HUES48 (cell line): ENCODE measurements at regions not wholly inside any gene's neighbourhood (a gene's known extent, or its start where the extent isn't known, plus 50 kb on each side); places are given as distances from the start of the nearest gene placed in this dataset.

Experiments
- H3K27ac ChIP-seq: one replicate; pipeline ENCODE4 v1.7.0; 2013; ENCODE audit warnings: low read depth, low read length, inconsistent platforms
- H3K27me3 ChIP-seq: 2 replicates; pipeline ENCODE4 v1.6.1; 2013; ENCODE audit warnings: mild to moderate bottlenecking, low read length; ENCODE audit not compliant: control insufficient read depth, insufficient read depth
- H3K36me3 ChIP-seq: 2 replicates; pipeline ENCODE4 v1.6.1; 2013; ENCODE audit warnings: low read length; ENCODE audit not compliant: control insufficient read depth, insufficient read depth
- H3K4me1 ChIP-seq: 2 replicates; pipeline ENCODE4 v1.6.1; 2013; ENCODE audit warnings: mild to moderate bottlenecking, low read length; ENCODE audit not compliant: control insufficient read depth, insufficient read depth
- H3K4me3 ChIP-seq: 2 replicates; pipeline ENCODE4 v1.5.1; 2013; ENCODE audit warnings: mild to moderate bottlenecking, low read depth, low read length
- H3K9ac ChIP-seq: 2 replicates; pipeline ENCODE4 v1.6.1; 2013; ENCODE audit warnings: mild to moderate bottlenecking, low read depth, low read length, moderate library complexity
- H3K9me3 ChIP-seq: 2 replicates; pipeline ENCODE4 v1.6.1; 2013; ENCODE audit warnings: low read length; ENCODE audit not compliant: control insufficient read depth, insufficient read depth

GRCh38 chr11:122230385-122230755 is 114.4 kb upstream of the BLID start:
- H3K4me1 ChIP-seq, result peaks cover 14% of the 10 kb centered on the region

DNA sequence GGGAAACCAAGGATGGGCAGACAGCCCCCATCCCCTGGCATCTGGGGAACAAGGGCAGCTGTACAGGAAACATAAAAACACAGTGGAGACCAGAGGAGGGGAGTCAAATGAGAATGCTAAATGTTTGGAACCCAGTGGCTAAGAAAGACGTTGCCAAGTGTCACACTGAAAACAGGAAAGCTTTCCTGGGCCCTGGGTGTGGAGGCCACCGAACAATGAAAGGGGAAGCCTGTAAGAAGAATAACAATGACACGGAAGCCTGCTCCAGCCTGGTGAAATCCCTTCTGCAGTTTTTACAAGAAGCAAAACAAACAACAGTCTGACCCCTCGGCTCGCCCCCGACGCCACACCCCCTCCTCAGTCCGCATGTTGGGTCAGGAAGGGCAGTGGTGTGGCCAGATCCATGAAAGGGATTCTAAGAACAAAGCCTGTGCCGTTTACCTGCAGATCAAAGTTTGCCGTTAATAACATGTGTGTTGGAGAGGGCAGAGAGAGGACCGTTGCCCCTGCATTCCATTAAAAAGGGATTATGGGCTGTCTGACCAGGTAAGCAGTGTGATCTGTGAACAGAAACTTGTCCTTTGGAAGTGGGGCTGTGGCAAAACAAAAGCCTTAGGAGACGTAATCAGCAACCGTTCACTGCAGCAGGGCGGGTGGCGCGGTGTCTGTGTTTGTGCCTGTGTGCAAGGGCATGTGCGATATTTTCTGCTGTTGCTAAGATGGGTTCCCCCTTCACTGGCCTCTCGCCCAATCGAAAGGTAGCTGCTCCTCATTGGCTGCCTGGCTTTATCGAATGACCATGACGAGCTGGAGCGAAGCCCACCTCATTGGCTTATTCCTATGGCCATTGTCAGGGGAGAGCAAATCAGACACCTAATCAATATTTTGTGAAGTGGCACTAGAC is 113.7 kb upstream of the BLID start:
- H3K27ac ChIP-seq, result peak overlapping the region; percentile 67
- no peaks in the 10 kb centered on the region for H3K36me3 ChIP-seq
- peaks cover 14% of the 10 kb centered on the region for H3K4me1 ChIP-seq
- H3K9me3 ChIP-seq, result no peaks in the 10 kb centered on the region
- no peak overlapping the region for H3K9ac ChIP-seq
- H3K27me3 ChIP-seq, result no peaks in the 10 kb centered on the region
- H3K4me3 ChIP-seq, result no peak overlapping the region

More at GRCh38 chr11:122230385-122230755, 114.4 kb upstream of the BLID start:
- Histone ChIP-seq H3K9ac (no peak overlapping the region), H3K36me3 (no peaks in the 10 kb centered on the region), H3K4me3 (no peak overlapping the region), H3K27me3 (no peaks in the 10 kb centered on the region), H3K27ac (no peak overlapping the region), H3K9me3 (no peaks in the 10 kb centered on the region)

DNA sequence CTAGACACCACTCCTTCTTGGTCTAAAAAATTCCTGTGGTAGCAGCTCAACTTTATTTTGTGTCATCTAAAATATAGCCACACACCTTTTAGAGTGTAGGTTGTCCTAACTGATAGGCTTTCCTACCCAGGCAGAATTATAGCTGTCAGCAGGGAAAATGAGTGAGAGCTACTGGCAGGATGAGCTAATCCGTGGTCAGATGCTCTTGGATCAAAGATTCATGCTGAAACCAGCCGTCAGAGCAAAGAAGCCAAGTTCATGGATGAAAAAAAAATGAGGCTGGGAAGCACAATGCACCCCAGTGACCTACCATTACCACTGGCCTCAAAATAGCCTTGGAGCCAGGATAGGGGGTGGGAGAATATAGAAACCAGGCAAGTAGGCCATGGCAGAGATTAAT is 113.1 kb upstream of the BLID start:
- no peak overlapping the region for H3K9ac ChIP-seq
- no peaks in the 10 kb centered on the region for H3K27me3 ChIP-seq
- no peaks in the 10 kb centered on the region for H3K36me3 ChIP-seq
- peak overlapping the region; percentile 67 for H3K27ac ChIP-seq
- H3K4me1 ChIP-seq, result peaks cover 14% of the 10 kb centered on the region
- H3K9me3 ChIP-seq, result no peaks in the 10 kb centered on the region
- H3K4me3 ChIP-seq, result no peak overlapping the region

GRCh38 chr11:122226810-122227379 is 110.9 kb upstream of the BLID start:
- Histone ChIP-seq H3K9me3 (no peaks in the 10 kb centered on the region), H3K27me3 (no peaks in the 10 kb centered on the region), H3K36me3 (no peaks in the 10 kb centered on the region), H3K27ac (no peak overlapping the region), H3K4me1 (peaks cover 14% of the 10 kb centered on the region), H3K9ac (no peak overlapping the region), H3K4me3 (no peak overlapping the region)

- Histone ChIP-seq H3K4me3 (no peak overlapping the region), H3K36me3 (no peaks in the 10 kb centered on the region), H3K4me1 (peaks cover 9% of the 10 kb centered on the region), H3K9ac (no peak overlapping the region), H3K9me3 (no peaks in the 10 kb centered on the region), H3K27me3 (no peaks in the 10 kb centered on the region), H3K27ac (no peak overlapping the region)
Measured at GRCh38 chr11:122224867-122225266, 108.9 kb upstream of the BLID start.

DNA sequence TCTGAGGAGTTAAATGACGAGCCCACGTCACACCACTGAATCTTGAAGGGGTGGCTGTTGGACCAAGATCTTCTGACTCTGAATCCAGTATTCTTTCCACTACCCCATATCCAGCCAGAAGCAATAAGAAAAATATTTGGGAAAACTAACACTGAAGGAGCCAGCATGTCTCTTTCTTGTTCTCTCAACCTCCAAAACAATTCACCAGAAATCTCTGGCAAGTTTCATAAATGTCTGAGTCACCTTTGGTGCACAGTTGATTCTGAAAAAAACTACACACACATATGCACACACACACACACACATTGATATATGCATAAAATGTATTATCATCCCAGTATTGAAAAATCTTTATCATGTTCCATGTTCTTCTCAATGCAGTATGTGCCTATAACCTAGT is 104.3 kb upstream of the BLID start:
- Histone ChIP-seq H3K27me3 (no peaks in the 10 kb centered on the region), H3K9me3 (no peaks in the 10 kb centered on the region), H3K4me3 (no peak overlapping the region), H3K36me3 (no peaks in the 10 kb centered on the region), H3K27ac (no peak overlapping the region), H3K9ac (no peak overlapping the region), H3K4me1 (peaks cover 12% of the 10 kb centered on the region)

DNA sequence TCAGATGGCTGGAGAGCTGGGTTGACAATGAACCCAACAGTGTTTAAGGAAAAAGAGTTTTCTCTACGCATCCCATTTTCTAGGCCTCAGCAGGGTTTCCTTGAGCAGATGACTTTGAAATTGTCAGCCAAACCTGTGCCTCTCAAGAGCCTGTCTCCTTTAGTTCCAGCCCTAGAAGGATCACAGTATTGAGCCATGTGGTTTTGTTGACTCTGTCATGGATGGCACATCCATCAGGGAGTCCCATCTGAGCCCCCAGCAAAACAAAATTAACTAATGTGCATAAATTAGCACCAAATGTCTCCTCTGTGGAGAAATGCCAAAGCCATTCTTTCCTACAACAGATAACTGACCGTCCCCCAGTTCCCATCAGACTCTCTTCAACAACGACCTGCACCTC is 103.8 kb upstream of the BLID start:
- H3K27ac ChIP-seq, result no peak overlapping the region

DNA sequence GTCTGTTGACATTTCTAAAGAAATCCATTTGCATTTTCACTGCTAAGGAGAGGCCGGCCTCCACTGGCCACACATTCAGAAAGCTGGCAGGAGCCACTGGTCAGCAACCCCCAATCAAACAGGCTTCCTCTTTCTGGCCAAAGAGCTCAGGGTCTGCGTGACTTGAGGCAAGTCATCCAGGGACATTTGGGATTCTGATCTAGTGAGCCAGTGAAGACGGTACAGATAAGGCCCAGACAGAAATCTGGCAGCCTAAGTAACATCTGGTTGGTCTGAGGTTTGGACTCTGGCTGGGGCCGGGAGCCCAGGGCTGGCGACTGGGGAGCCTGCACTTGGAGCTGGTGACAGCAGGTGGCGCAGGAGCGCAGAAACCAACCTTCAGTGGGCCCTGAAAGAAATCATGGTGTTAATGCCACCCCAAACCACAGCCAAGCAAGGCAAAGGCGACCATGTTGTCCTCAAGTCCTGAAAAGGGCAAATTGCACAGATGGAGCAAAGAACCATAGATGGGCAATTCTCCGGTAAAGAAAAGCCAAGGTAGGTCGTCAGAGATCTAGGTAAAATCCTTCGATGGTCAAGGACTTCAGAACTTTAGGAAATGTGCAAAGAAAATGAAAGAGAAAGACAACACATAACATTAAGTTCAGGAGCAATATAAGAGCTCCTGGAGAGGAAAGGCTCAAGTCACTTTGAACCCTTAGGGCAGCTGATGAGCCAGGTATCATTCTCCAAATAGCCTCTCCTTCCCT is 99.4 kb upstream of the BLID start:
- Histone ChIP-seq H3K36me3 (no peaks in the 10 kb centered on the region), H3K9me3 (no peaks in the 10 kb centered on the region), H3K27me3 (no peaks in the 10 kb centered on the region), H3K4me1 (peaks cover 19% of the 10 kb centered on the region), H3K4me3 (no peak overlapping the region), H3K9ac (no peak overlapping the region), H3K27ac (no peak overlapping the region)

More for the DNA sequence above, 103.8 kb upstream of the BLID start:
- Histone ChIP-seq H3K9ac (no peak overlapping the region), H3K4me1 (peaks cover 17% of the 10 kb centered on the region), H3K9me3 (no peaks in the 10 kb centered on the region), H3K27me3 (no peaks in the 10 kb centered on the region), H3K36me3 (no peaks in the 10 kb centered on the region), H3K4me3 (no peak overlapping the region)

DNA sequence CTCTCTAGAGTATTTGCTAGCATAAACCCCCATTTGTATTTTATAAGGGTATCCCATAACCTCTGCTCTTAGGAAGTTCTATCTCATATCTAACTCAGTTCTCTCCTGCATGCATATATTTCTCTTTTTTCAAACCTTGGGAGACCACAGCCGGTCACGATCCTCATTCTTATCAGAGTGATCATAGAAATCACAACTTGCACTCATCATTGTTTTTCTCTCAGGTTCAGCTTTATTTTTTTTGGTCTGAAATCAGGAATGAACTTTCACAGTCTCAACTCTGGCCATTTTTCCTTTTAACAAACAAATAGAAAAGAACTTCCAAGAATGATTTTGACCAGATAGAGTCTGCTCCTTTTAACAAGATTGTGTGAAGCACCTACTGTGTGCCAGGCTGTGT is 98.6 kb upstream of the BLID start:
- Histone ChIP-seq H3K27me3 (no peaks in the 10 kb centered on the region), H3K27ac (no peak overlapping the region), H3K4me1 (peaks cover 19% of the 10 kb centered on the region), H3K9me3 (no peaks in the 10 kb centered on the region), H3K9ac (no peak overlapping the region), H3K4me3 (no peak overlapping the region), H3K36me3 (no peaks in the 10 kb centered on the region)

DNA sequence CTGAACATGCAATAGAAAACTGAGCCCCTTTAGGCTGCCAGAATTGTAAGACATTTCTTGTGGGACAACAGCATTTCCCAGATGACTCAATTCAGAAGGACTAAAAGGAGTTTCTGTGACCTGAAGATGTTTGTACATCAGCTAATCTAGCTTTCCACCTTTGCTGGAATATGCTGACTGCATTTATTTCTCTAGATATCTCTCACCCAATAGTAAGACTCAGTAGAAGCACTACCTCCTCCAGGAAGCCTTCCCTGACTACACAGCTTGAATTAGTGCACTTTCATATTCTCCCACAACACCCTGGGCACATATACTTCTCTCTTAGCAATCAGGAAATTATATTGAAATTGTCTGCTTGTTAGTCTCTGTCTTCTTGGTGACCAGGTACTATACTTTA is 98.1 kb upstream of the BLID start:
- no peak overlapping the region for H3K27ac ChIP-seq
- no peak overlapping the region for H3K9ac ChIP-seq
- H3K4me1 ChIP-seq, result peaks cover 19% of the 10 kb centered on the region
- H3K36me3 ChIP-seq, result no peaks in the 10 kb centered on the region
- H3K4me3 ChIP-seq, result no peak overlapping the region
- H3K9me3 ChIP-seq, result no peaks in the 10 kb centered on the region
- H3K27me3 ChIP-seq, result no peaks in the 10 kb centered on the region

DNA sequence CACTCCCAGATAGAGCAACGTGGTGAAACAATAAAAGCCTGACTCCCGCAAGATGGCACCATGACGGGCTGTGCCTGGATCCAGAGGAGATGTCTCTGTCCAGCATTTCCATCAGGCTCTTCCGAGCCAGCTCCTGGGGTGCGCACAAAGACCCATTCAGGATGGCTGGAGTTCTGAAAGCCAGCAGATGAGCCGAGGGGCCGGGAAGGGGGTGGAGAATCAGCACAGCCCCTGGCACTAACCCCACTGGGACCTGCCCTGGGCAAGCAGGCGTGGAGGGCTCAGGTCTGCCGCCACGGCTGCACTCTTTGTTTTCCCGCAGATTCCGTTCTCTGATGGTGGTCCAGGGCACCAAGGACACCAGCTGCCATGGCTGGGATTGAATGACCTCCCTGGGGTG is 97.2 kb upstream of the BLID start:
- Histone ChIP-seq H3K9ac (no peak overlapping the region), H3K27me3 (no peaks in the 10 kb centered on the region), H3K9me3 (no peaks in the 10 kb centered on the region), H3K4me1 (peaks cover 18% of the 10 kb centered on the region), H3K36me3 (no peaks in the 10 kb centered on the region), H3K4me3 (no peak overlapping the region), H3K27ac (no peak overlapping the region)
